Hepatocyte (in vitro differentiated cells): ENCODE measurements at regions not wholly inside any gene's neighbourhood (a gene's known extent, or its start where the extent isn't known, plus 50 kb on each side); places are given as distances from the start of the nearest gene placed in this dataset.

Experiments
- DNase-seq: peaks from one replicate; pipeline ENCODE4 v3.0.0-alpha.2; 2016; ENCODE audit warnings: low spot score
- H2AFZ ChIP-seq: fragments of 200-600 bp; sonication (generic); 2 replicates; pipeline ENCODE4 v1.6.0; 2016; ENCODE audit warnings: antibody characterized with exemption, mild to moderate bottlenecking
- H3K27ac ChIP-seq: fragments of 200-600 bp; sonication (generic); 2 replicates; pipeline ENCODE4 v1.5.1; 2016; ENCODE audit warnings: mild to moderate bottlenecking
- H3K27me3 ChIP-seq: fragments of 200-600 bp; sonication (generic); 2 replicates; pipeline ENCODE4 v1.6.1; 2016
- H3K36me3 ChIP-seq: fragments of 200-600 bp; sonication (generic); replicated peaks from 2 replicates; pipeline ENCODE4 v1.5.1; 2016; ENCODE audit warnings: low read depth; ENCODE audit not compliant: insufficient read depth
- H3K4me1 ChIP-seq: fragments of 200-600 bp; sonication (generic); 2 replicates; pipeline ENCODE4 v1.5.1; 2016; ENCODE audit warnings: mild to moderate bottlenecking, moderate library complexity; ENCODE audit not compliant: insufficient read depth
- H3K4me2 ChIP-seq: fragments of 200-600 bp; sonication (generic); 2 replicates; pipeline ENCODE4 v1.6.0; 2016
- H3K4me3 ChIP-seq: fragments of 200-600 bp; sonication (generic); 2 replicates; pipeline ENCODE4 v1.5.1; 2016; ENCODE audit warnings: mild to moderate bottlenecking
- H3K79me2 ChIP-seq: fragments of 200-600 bp; sonication (generic); 2 replicates; pipeline ENCODE4 v1.6.0; 2017; ENCODE audit warnings: mild to moderate bottlenecking
- H3K9me2 ChIP-seq: fragments of 200-600 bp; sonication (generic); replicated peaks from 2 replicates; pipeline ENCODE4 v1.6.0; 2017; ENCODE audit warnings: mild to moderate bottlenecking; ENCODE audit not compliant: insufficient read depth
- H3K9me3 ChIP-seq: fragments of 200-600 bp; sonication (generic); 2 replicates; pipeline ENCODE4 v1.5.1; 2016; ENCODE audit warnings: low read depth, mild to moderate bottlenecking
- H4K20me1 ChIP-seq: fragments of 200-600 bp; sonication (generic); 2 replicates; pipeline ENCODE4 v1.6.0; 2016; ENCODE audit warnings: mild to moderate bottlenecking; ENCODE audit not compliant: insufficient read depth, poor library complexity, severe bottlenecking
- CTCF ChIP-seq: fragments of 200-600 bp; sonication (generic); IDR thresholded peaks from 2 replicates; pipeline ENCODE4 v1.5.1; 2016; ENCODE audit warnings: antibody characterized with exemption, mild to moderate bottlenecking; ENCODE audit not compliant: poor library complexity
- EZH2 ChIP-seq: fragments of 200-600 bp; sonication (generic); IDR thresholded peaks from 2 replicates; pipeline ENCODE4 v1.6.1; 2016; ENCODE audit warnings: antibody characterized with exemption, mild to moderate bottlenecking, borderline replicate concordance
- EZH2phosphoT487 ChIP-seq: fragments of 200-600 bp; sonication (generic); IDR thresholded peaks from one replicate; pipeline ENCODE4 v1.6.1; 2018; ENCODE audit warnings: antibody characterized with exemption, mild to moderate bottlenecking, low read depth, moderate library complexity; ENCODE audit not compliant: unreplicated experiment, severe bottlenecking
- WGBS: methylation state at CpG from one replicate; pipeline ENCODE4 v1.1.6; 2016; ENCODE audit warnings: low lambda C conversion rate; ENCODE audit errors: missing lambda C conversion rate; 5-methylcytosine and 5-hydroxymethylcytosine counted together

GRCh38 chr2:146370826-146371225 lies 1474.0 kb upstream of the ACVR2A start:
- TF ChIP-seq EZH2 (no peak), CTCF (no peak), EZH2phosphoT487 (no peak)
- no peak overlapping the region for H3K4me3 ChIP-seq
- no peaks in the 10 kb centered on the region for H3K9me3 ChIP-seq
- no peaks in the 10 kb centered on the region for H3K9me2 ChIP-seq
- no peaks in the 10 kb centered on the region for H3K36me3 ChIP-seq
- no peaks in the 10 kb centered on the region for H4K20me1 ChIP-seq
- H3K27me3 ChIP-seq, result no peaks in the 10 kb centered on the region
- no peak for DNase-seq
- H3K4me1 ChIP-seq, result no peaks in the 10 kb centered on the region
- no peak overlapping the region for H2AFZ ChIP-seq
- no peak overlapping the region for H3K4me2 ChIP-seq
- no peak overlapping the region for H3K27ac ChIP-seq
- H3K79me2 ChIP-seq, result no peaks in the 10 kb centered on the region

- Histone ChIP-seq H3K27me3 (no peaks in the 10 kb centered on the region), H4K20me1 (no peaks in the 10 kb centered on the region), H3K4me2 (no peak overlapping the region), H3K36me3 (no peaks in the 10 kb centered on the region), H3K4me1 (no peaks in the 10 kb centered on the region), H3K9me2 (no peaks in the 10 kb centered on the region), H3K9me3 (no peaks in the 10 kb centered on the region), H3K27ac (no peak overlapping the region), H3K79me2 (no peaks in the 10 kb centered on the region), H2AFZ (no peak overlapping the region), H3K4me3 (no peak overlapping the region)
- no peak for DNase-seq
- TF ChIP-seq EZH2, result no peak
- no peak for TF ChIP-seq CTCF
- TF ChIP-seq EZH2phosphoT487, result no peak
These were observed 1478.6 kb upstream of the ACVR2A start for GRCh38 chr2:146366276-146366675.

GRCh38 chr2:146365041-146365440 lies 1479.8 kb upstream of the ACVR2A start:
- no peaks in the 10 kb centered on the region for H4K20me1 ChIP-seq
- H3K9me3 ChIP-seq, result no peaks in the 10 kb centered on the region
- H3K36me3 ChIP-seq, result no peaks in the 10 kb centered on the region
- WGBS, result 96% methylated on average over 1 of the region's 1 CpG
- no peak overlapping the region for H2AFZ ChIP-seq
- TF ChIP-seq CTCF (no peak), EZH2phosphoT487 (no peak), EZH2 (no peak)
- no peak for DNase-seq
- H3K4me2 ChIP-seq, result no peak overlapping the region
- H3K79me2 ChIP-seq, result no peaks in the 10 kb centered on the region
- H3K27me3 ChIP-seq, result no peaks in the 10 kb centered on the region
- H3K4me3 ChIP-seq, result no peak overlapping the region
- H3K9me2 ChIP-seq, result no peaks in the 10 kb centered on the region
- no peak overlapping the region for H3K27ac ChIP-seq
- H3K4me1 ChIP-seq, result no peaks in the 10 kb centered on the region

GRCh38 chr2:146363731-146364130 lies 1481.1 kb upstream of the ACVR2A start:
- WGBS, result 94% methylated on average over 1 of the region's 1 CpG
- no peaks in the 10 kb centered on the region for H3K4me1 ChIP-seq
- no peak overlapping the region for H3K27ac ChIP-seq
- no peaks in the 10 kb centered on the region for H4K20me1 ChIP-seq
- no peaks in the 10 kb centered on the region for H3K79me2 ChIP-seq
- H3K4me3 ChIP-seq, result no peak overlapping the region
- no peak overlapping the region for H2AFZ ChIP-seq
- H3K9me2 ChIP-seq, result no peaks in the 10 kb centered on the region
- no peaks in the 10 kb centered on the region for H3K27me3 ChIP-seq
- H3K9me3 ChIP-seq, result no peaks in the 10 kb centered on the region
- no peaks in the 10 kb centered on the region for H3K36me3 ChIP-seq
- no peak overlapping the region for H3K4me2 ChIP-seq
- no peak for DNase-seq
- TF ChIP-seq EZH2 (no peak), CTCF (no peak), EZH2phosphoT487 (no peak)
